ENCODE measurements at regions not wholly inside any gene's neighbourhood (a gene's known extent, or its start where the extent isn't known, plus 50 kb on each side); places are given as distances from the start of the nearest gene placed in this dataset.

DNA sequence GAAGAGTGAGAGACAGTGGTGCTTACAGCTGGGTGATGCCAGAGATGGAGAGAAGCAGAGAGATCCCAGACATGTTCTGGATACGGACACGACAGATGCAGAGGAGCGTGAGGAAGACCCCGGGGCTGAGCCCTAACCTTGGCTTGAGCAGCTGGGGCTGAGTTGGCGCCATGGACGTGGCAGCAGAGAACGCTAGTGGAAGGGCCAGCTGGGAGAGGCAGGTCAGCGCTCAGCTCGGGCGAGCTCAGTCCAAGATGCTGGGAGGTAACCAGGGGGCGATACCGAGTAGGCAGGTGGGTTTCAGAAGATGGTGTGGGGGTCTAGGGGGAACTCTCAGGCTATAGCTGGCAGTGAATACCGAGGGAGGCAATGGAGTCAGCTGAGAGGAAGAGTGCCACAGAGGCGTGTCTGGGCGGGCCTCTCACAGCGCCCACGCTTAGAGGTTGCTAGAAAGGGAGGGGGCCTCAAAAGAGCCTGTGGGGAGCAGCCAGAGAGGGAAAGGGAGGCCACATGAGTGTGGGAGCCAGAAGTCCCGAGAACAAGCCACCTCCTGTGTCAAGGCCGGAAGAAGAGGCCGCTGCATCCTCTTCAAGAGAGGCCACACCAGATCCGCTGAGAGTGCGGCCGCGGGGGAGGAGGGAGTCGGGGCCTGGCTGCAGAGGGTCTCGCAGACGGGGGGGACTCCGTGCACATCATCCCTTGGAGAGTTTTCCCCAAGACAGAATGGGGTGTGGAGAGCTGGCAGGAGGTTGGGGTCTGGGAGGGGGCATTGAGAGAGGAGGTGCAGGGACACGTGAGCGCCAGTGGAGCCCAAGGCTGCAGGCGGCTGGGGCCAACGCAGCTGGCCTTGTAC, 57.0 kb upstream of the DIO3 start:
- DNase-seq (ENCODE audit: low read depth), result no peak

- no peak for DNase-seq (ENCODE audit: low read depth)
Measured at GRCh38 chr14:101505236-101505970, 55.9 kb upstream of the DIO3 start.

DNA sequence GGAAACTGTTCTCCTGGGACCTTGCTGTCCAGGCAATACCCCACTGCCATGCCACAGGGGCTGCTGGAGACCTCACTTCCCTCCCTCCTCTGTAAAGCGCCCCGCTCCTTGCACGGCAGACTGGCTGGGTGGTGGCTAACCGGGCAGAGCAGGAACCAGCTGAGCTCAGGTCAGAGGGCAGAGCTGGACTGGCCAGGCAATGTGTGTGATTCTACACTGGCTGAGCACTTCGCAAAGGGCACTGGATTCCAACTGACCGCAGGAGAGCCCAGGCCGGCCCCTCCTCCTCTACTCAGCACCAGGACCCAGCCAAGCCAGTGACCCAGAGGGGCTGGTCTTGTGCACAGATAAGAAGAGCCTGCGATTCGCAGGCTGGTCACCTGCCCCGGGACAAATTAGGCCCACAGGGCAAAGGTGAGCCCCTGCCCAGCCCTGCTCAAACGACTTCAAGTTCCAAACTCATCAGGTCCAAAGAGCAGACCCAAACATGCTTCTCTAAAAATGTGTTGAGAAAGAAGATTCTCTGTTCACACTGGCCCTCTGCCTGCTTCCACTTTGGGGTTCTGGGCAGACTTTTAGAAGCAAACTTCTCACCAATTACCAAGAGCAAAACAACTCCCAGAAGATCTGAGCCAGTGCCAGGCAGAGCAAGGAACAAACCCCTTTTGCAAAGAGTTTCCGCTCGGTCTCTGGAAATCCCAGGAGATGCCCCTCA, 54.9 kb upstream of the DIO3 start:
- no peak for DNase-seq (ENCODE audit: low read depth)

DNA sequence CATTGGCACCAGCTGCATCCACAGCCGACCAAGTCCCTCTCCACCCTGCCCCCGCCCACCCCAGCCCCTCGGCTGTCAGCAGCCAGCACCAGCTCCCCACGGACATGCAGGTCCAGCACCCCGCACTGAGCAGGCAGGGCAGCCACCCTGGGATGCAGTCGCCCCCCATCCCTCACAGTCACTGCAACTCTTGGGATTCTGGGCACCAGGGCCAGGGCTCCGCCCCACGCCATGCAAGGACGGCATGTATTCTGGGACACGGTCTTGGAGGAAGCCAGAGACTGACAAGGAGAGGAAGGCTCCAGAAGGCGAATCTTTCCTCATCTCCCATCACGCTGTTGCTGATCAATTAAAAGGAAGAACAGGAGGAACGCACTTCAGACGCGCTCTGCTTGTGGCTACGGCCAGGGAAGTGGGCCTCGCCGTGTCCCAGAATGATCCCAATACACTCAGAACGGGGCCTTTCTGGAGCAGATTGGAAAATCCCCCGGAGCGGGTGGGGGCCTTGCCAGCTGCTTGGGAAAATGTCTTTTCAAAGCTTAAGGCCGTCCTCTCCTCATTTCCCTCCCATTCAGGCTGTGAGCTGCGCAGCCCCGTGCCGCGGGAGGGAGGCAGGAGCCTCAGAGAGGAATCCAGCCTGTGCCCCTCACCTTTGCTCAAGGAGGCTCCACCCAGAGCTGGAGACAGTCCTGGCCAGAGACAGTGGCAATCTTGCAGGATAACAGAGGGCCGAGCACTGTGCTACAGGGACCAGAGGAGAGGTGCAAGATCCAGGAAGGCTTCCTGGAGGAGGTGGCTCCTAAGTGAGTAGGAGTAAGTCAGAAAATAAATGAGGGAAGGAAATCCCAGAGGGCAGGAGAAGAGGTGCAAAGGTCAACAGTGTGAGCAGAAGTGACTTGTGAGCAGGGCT, 54.1 kb upstream of the DIO3 start:
- no peak for DNase-seq (ENCODE audit: low read depth)

- DNase-seq (ENCODE audit: low read depth), result no peak
Measured at GRCh38 chr14:101507836-101508150, 53.5 kb upstream of the DIO3 start.

- no peak for DNase-seq (ENCODE audit: low read depth)
Measured at GRCh38 chr14:101508196-101508947, 52.9 kb upstream of the DIO3 start.

- no peak for DNase-seq (ENCODE audit: low read depth)
Measured at GRCh38 chr14:101508948-101509729, 52.2 kb upstream of the DIO3 start.

- no peak for DNase-seq (ENCODE audit: low read depth)
Measured at GRCh38 chr14:101509730-101510371, 51.4 kb upstream of the DIO3 start.

DNA sequence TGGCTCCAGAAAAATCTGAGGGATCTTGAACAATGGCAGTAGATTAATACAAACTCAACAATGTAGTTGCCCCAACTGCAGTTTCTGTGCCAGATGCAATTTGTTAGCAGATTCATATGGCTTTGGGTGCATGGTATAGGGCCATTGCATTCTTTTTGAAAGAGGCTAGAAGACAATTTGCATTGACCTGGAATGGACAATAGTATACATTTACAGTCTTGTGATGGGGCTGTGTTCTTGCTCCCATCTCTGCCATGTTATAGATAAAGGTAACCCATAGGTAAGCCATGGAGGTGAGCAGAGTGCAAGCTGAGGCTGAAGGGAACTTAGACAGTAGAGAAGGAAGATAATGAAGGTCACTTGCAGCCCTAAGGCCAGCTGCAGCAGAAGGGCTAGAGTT, 50.1 kb upstream of the DIO3 start:
- DNase-seq (ENCODE audit: low read depth), result no peak

Measured in stimulated activated CD8-positive, alpha-beta memory T cell treated with anti-CD3 and anti-CD28 coated beads, Interleukin-12 subunit alpha, Interleukin-12 subunit beta, amount 100 ng/mL, for 4 hours (primary cell).